Hepatocyte (in vitro differentiated cells): ENCODE measurements at regions not wholly inside any gene's neighbourhood (a gene's known extent, or its start where the extent isn't known, plus 50 kb on each side); places are given as distances from the start of the nearest gene placed in this dataset.

ENCODE experiments used
- DNase-seq: peaks from one replicate; pipeline ENCODE4 v3.0.0-alpha.2; 2016; ENCODE audit warnings: low spot score
- H2AFZ ChIP-seq: fragments of 200-600 bp; sonication (generic); 2 replicates; pipeline ENCODE4 v1.6.0; 2016; ENCODE audit warnings: antibody characterized with exemption, mild to moderate bottlenecking
- H3K27ac ChIP-seq: fragments of 200-600 bp; sonication (generic); 2 replicates; pipeline ENCODE4 v1.5.1; 2016; ENCODE audit warnings: mild to moderate bottlenecking
- H3K27me3 ChIP-seq: fragments of 200-600 bp; sonication (generic); 2 replicates; pipeline ENCODE4 v1.6.1; 2016
- H3K36me3 ChIP-seq: fragments of 200-600 bp; sonication (generic); replicated peaks from 2 replicates; pipeline ENCODE4 v1.5.1; 2016; ENCODE audit warnings: low read depth; ENCODE audit not compliant: insufficient read depth
- H3K4me1 ChIP-seq: fragments of 200-600 bp; sonication (generic); 2 replicates; pipeline ENCODE4 v1.5.1; 2016; ENCODE audit warnings: mild to moderate bottlenecking, moderate library complexity; ENCODE audit not compliant: insufficient read depth
- H3K4me2 ChIP-seq: fragments of 200-600 bp; sonication (generic); 2 replicates; pipeline ENCODE4 v1.6.0; 2016
- H3K4me3 ChIP-seq: fragments of 200-600 bp; sonication (generic); 2 replicates; pipeline ENCODE4 v1.5.1; 2016; ENCODE audit warnings: mild to moderate bottlenecking
- H3K79me2 ChIP-seq: fragments of 200-600 bp; sonication (generic); 2 replicates; pipeline ENCODE4 v1.6.0; 2017; ENCODE audit warnings: mild to moderate bottlenecking
- H3K9me2 ChIP-seq: fragments of 200-600 bp; sonication (generic); replicated peaks from 2 replicates; pipeline ENCODE4 v1.6.0; 2017; ENCODE audit warnings: mild to moderate bottlenecking; ENCODE audit not compliant: insufficient read depth
- H3K9me3 ChIP-seq: fragments of 200-600 bp; sonication (generic); 2 replicates; pipeline ENCODE4 v1.5.1; 2016; ENCODE audit warnings: low read depth, mild to moderate bottlenecking
- H4K20me1 ChIP-seq: fragments of 200-600 bp; sonication (generic); 2 replicates; pipeline ENCODE4 v1.6.0; 2016; ENCODE audit warnings: mild to moderate bottlenecking; ENCODE audit not compliant: insufficient read depth, poor library complexity, severe bottlenecking
- EZH2 ChIP-seq: fragments of 200-600 bp; sonication (generic); IDR thresholded peaks from 2 replicates; pipeline ENCODE4 v1.6.1; 2016; ENCODE audit warnings: antibody characterized with exemption, mild to moderate bottlenecking, borderline replicate concordance
- EZH2phosphoT487 ChIP-seq: fragments of 200-600 bp; sonication (generic); IDR thresholded peaks from one replicate; pipeline ENCODE4 v1.6.1; 2018; ENCODE audit warnings: antibody characterized with exemption, mild to moderate bottlenecking, low read depth, moderate library complexity; ENCODE audit not compliant: unreplicated experiment, severe bottlenecking
- WGBS: methylation state at CpG from one replicate; pipeline ENCODE4 v1.1.6; 2016; ENCODE audit warnings: low lambda C conversion rate; ENCODE audit errors: missing lambda C conversion rate; 5-methylcytosine and 5-hydroxymethylcytosine counted together
- TF ChIP-seq, protein P1 (sequence below): fragments of 200-600 bp; sonication (generic); IDR thresholded peaks from 2 replicates; pipeline ENCODE4 v1.5.1; 2016; ENCODE audit warnings: antibody characterized with exemption, mild to moderate bottlenecking; ENCODE audit not compliant: poor library complexity

DNA sequence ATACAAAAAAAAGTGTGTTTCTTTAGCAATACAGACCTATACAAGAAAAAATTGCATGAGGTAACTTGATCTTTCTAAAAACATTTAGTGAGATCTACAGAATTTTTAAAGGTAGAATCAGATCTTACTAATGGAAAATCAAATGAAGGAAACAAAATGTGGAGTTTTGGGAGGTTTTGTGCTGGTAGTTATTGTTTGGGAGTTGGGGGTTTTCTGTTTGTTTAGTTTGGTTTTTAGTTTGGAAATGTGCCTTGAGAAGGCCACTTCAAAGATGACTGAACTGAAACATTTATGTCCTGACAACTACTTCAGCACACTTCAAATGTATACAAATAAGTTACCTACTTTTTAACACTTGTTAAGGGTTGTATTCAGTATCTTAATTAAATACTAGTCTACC, 280.1 kb downstream of the NR2F1-AS1 start:
- H2AFZ ChIP-seq: no peak overlapping the region
- no peak overlapping the region for H3K4me2 ChIP-seq
- H3K4me1 ChIP-seq: no peaks in the 10 kb centered on the region
- H3K79me2 ChIP-seq: no peaks in the 10 kb centered on the region
- H3K9me3 ChIP-seq: no peaks in the 10 kb centered on the region
- H3K9me2 ChIP-seq: no peaks in the 10 kb centered on the region
- DNase-seq: no peak
- no peak overlapping the region for H3K27ac ChIP-seq
- no peaks in the 10 kb centered on the region for H3K36me3 ChIP-seq
- H3K27me3 ChIP-seq: peaks cover 3% of the 10 kb centered on the region
- TF ChIP-seq EZH2 (no peak), EZH2phosphoT487 (no peak)
- TF ChIP-seq, protein P1, sequence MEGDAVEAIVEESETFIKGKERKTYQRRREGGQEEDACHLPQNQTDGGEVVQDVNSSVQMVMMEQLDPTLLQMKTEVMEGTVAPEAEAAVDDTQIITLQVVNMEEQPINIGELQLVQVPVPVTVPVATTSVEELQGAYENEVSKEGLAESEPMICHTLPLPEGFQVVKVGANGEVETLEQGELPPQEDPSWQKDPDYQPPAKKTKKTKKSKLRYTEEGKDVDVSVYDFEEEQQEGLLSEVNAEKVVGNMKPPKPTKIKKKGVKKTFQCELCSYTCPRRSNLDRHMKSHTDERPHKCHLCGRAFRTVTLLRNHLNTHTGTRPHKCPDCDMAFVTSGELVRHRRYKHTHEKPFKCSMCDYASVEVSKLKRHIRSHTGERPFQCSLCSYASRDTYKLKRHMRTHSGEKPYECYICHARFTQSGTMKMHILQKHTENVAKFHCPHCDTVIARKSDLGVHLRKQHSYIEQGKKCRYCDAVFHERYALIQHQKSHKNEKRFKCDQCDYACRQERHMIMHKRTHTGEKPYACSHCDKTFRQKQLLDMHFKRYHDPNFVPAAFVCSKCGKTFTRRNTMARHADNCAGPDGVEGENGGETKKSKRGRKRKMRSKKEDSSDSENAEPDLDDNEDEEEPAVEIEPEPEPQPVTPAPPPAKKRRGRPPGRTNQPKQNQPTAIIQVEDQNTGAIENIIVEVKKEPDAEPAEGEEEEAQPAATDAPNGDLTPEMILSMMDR: no peak
- H3K4me3 ChIP-seq: no peak overlapping the region
- no peaks in the 10 kb centered on the region for H4K20me1 ChIP-seq

DNA sequence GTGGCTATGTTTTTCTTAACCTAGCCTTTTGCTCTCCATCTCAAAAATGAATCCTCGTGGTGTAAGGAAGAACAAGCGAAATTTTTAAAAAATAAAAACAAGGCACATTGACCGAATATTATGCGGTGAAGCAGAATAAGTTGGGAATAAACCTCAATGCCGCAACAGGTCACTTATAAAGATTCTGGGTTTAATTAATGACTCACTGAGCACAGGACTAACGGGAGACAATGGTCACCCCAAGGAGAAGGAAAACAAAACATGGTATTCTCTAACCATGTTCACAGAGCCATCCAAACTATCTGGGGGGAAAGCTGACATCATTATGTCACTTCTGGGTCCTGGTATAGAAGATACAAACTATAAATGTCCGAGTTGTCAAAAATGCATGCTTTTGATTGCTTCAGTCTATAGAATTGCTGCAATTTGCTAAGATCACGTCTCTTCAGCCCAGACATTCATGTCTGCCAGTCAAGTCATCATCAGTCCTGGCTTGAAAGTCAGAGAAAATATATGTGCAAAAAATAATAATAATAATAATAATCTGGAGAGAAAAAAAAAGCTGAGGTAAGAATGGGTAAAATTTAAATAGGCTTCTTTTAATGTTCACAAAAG, 280.6 kb downstream of the NR2F1-AS1 start:
- Histone ChIP-seq H3K4me1 (no peaks in the 10 kb centered on the region), H2AFZ (no peak overlapping the region), H3K9me2 (no peaks in the 10 kb centered on the region), H3K27ac (no peak overlapping the region), H3K4me2 (no peak overlapping the region), H3K36me3 (no peaks in the 10 kb centered on the region), H3K27me3 (peaks cover 3% of the 10 kb centered on the region), H3K9me3 (no peaks in the 10 kb centered on the region), H4K20me1 (no peaks in the 10 kb centered on the region), H3K79me2 (no peaks in the 10 kb centered on the region), H3K4me3 (no peak overlapping the region)
- no peak for DNase-seq
- TF ChIP-seq, protein P1: no peak
- TF ChIP-seq EZH2 (no peak), EZH2phosphoT487 (no peak)
- 63% methylated on average over 8 of the region's 8 CpGs for WGBS

DNA sequence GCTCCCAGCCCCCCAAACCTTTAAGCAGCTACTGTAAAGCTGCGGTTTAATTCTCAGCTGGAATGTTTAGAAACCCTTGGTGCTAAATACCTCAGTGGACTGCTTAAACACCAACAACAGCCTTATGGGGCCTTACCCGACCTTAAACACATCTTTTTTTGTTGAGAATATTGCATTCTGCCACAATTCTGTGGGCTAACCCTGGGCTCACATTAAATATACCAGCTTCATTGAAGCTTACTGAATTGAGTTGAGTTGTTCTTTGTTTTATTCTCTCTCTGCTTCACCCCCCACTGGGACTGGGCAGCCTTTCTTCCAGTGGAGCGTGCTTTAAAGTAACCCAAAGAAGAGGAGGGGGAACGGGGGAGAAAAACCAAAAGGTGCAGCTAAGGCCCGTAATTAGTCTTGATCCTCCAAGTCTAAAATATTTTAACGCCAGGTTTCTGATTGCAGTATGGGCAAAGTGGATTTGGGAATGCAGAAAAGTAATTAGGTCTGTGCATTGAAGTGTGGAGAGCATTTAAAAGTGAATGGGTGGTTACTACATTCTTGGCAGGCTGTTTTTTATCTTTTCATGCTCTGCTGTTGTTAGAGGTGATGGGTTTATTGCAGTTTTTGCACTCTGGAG, 281.2 kb downstream of the NR2F1-AS1 start:
- no peaks in the 10 kb centered on the region for H3K9me2 ChIP-seq
- H4K20me1 ChIP-seq: no peaks in the 10 kb centered on the region
- H3K27me3 ChIP-seq: peaks cover 3% of the 10 kb centered on the region
- TF ChIP-seq, protein P1: no peak
- TF ChIP-seq EZH2phosphoT487: no peak
- no peak for TF ChIP-seq EZH2
- H3K27ac ChIP-seq: no peak overlapping the region
- no peaks in the 10 kb centered on the region for H3K79me2 ChIP-seq
- no peaks in the 10 kb centered on the region for H3K36me3 ChIP-seq
- H3K9me3 ChIP-seq: no peaks in the 10 kb centered on the region
- no peak overlapping the region for H3K4me3 ChIP-seq
- no peak overlapping the region for H3K4me2 ChIP-seq
- DNase-seq: no peak
- WGBS: 40% methylated on average over 6 of the region's 6 CpGs
- H2AFZ ChIP-seq: no peak overlapping the region
- no peaks in the 10 kb centered on the region for H3K4me1 ChIP-seq
